HCT116 (cell line): ENCODE measurements at regions not wholly inside any gene's neighbourhood (a gene's known extent, or its start where the extent isn't known, plus 50 kb on each side); places are given as distances from the start of the nearest gene placed in this dataset.

Source experiments
- ATAC-seq: fragments of 200-7000 bp; cut with Tn5 transposase; 2 replicates; pipeline ENCODE4 v1.9.1; 2020; ENCODE audit warnings: mild to moderate bottlenecking, moderate library complexity
- BruUV-seq: library from RNA; stranded (reverse); fragments of 400-500 nt; replicated peaks from 2 replicates; lab custom pipeline; 2021; lab: Mats Ljungman, UMichigan
- CTCF ChIA-PET: fragments of 300-600 bp; sonication (Branson Sonifier 250); formaldehyde crosslinking; loops from one replicate; lab custom pipeline; 2021; ENCODE audit warnings: antibody characterized with exemption; lab: Charles Lee
- POLR2A ChIA-PET: fragments of 300-600, 350-600 bp; sonication (Branson Sonifier 250); formaldehyde crosslinking; loops from one replicate; lab custom pipeline; 2021; ENCODE audit warnings: antibody characterized with exemption; lab: Charles Lee
- RAD21 ChIA-PET, 2 experiments: fragments of 300-600 bp; sonication (Branson Sonifier 250); formaldehyde crosslinking; loops; one replicate each; lab custom pipeline; 2023; ENCODE audit warnings: low total read pairs in 2 of 2; ENCODE audit not compliant: uncharacterized antibody in 2 of 2, unreplicated experiment in 2 of 2, low non-redundant PET in 1 of 2; lab: Charles Lee
- DNase-seq: peaks from one replicate; pipeline ENCODE4 v3.0.0-alpha.2; 2010; ENCODE audit warnings: low read depth, low spot score
- H2AFZ ChIP-seq: fragments of 200-600 bp; shearing (Covaris generic), sonication (generic); 2 replicates; pipeline ENCODE4 v1.6.1; 2017; ENCODE audit warnings: low read depth, mixed run types, mixed read lengths, antibody characterized with exemption, low read length; ENCODE audit not compliant: poor library complexity, severe bottlenecking
- H3K27ac ChIP-seq: 2 replicates; pipeline ENCODE4 v1.5.1; 2012; ENCODE audit warnings: low read depth, low read length
- H3K27me3 ChIP-seq: fragments of 200-600 bp; sonication (generic); 2 replicates; pipeline ENCODE4 v1.6.1; 2016; ENCODE audit warnings: mixed run types, low read length, mixed read lengths; ENCODE audit not compliant: insufficient read depth
- H3K36me3 ChIP-seq, 2 experiments: fragments of 200-500 bp in 1 of 2; fragments of 200-600 bp in 1 of 2; sonication (Bioruptor generic) in 1 of 2; sonication (generic) in 1 of 2; 2 replicates each; pipeline versions ENCODE4 v1.5.1 to v1.6.1; 2014 to 2016; ENCODE audit warnings: low read length in 2 of 2, inconsistent platforms in 1 of 2, mixed read lengths in 1 of 2, mixed run types in 1 of 2; ENCODE audit not compliant: insufficient read depth in 2 of 2, control insufficient read depth in 1 of 2
- H3K4me1 ChIP-seq, 2 experiments: fragments of 200-600 bp in 1 of 2; sonication (generic) in 1 of 2; 2 replicates each; pipeline versions ENCODE4 v1.5.1 to v1.6.1; 2012 to 2017; ENCODE audit warnings: low read length in 2 of 2, inconsistent platforms in 1 of 2, mild to moderate bottlenecking in 1 of 2, mixed read lengths in 1 of 2, mixed run types in 1 of 2, moderate library complexity in 1 of 2; ENCODE audit not compliant: insufficient read depth in 2 of 2, control insufficient read depth in 1 of 2
- H3K4me2 ChIP-seq: fragments of 200-600 bp; sonication (generic); 2 replicates; pipeline ENCODE4 v1.6.1; 2017; ENCODE audit warnings: mixed run types, low read length, mixed read lengths
- H3K4me3 ChIP-seq, 2 experiments: fragments of 200-600 bp in 1 of 2; sonication (generic) in 1 of 2; replicated peaks in 1 of 2; 2 replicates each; pipeline ENCODE4 v1.5.1; 2011 to 2016; ENCODE audit warnings: low read length in 2 of 2, control low read depth in 1 of 2, low read depth in 1 of 2, mild to moderate bottlenecking in 1 of 2, mixed read lengths in 1 of 2, mixed run types in 1 of 2
- H3K79me2 ChIP-seq: fragments of 200-600 bp; sonication (generic); 2 replicates; pipeline ENCODE4 v1.6.1; 2017; ENCODE audit warnings: mild to moderate bottlenecking, mixed run types, low read length, moderate library complexity, mixed read lengths; ENCODE audit not compliant: insufficient read depth
- H3K9ac ChIP-seq: fragments of 200-600 bp; sonication (generic); 2 replicates; pipeline ENCODE4 v1.6.1; 2016; ENCODE audit warnings: low read length, mixed read lengths
- H3K9me2 ChIP-seq: fragments of 200-600 bp; sonication (generic), shearing (Covaris generic); 2 replicates; pipeline ENCODE4 v1.6.1; 2017; ENCODE audit warnings: mixed run types, mild to moderate bottlenecking, moderate library complexity; ENCODE audit not compliant: insufficient read depth
- H3K9me3 ChIP-seq, 2 experiments: fragments of 200-500 bp in 1 of 2; fragments of 200-600 bp in 1 of 2; sonication (Bioruptor generic) in 1 of 2; sonication (generic) in 1 of 2; 2 replicates each; pipeline ENCODE4 v1.6.1; 2014 to 2017; ENCODE audit warnings: low read length in 2 of 2, mixed read lengths in 2 of 2, inconsistent platforms in 1 of 2, low read depth in 1 of 2, mild to moderate bottlenecking in 1 of 2, mixed run types in 1 of 2, moderate library complexity in 1 of 2; ENCODE audit not compliant: control insufficient read depth in 1 of 2, insufficient read depth in 1 of 2
- H4K20me1 ChIP-seq: fragments of 200-600 bp; sonication (generic), shearing (Covaris generic); 2 replicates; pipeline ENCODE4 v1.6.1; 2017; ENCODE audit warnings: mixed run types, mild to moderate bottlenecking, moderate library complexity; ENCODE audit not compliant: insufficient read depth
- CBX3 ChIP-seq: IDR thresholded peaks from 2 replicates; pipeline ENCODE4 v1.6.1; 2012; ENCODE audit warnings: low read depth
- CEBPB ChIP-seq: IDR thresholded peaks from 2 replicates; pipeline ENCODE4 v1.6.1; 2012; ENCODE audit warnings: low read depth
- ELF1 ChIP-seq: IDR thresholded peaks from 2 replicates; pipeline ENCODE4 v1.6.1; 2012; ENCODE audit warnings: low read depth, borderline replicate concordance
- EZH2 ChIP-seq: fragments of 200-600 bp; sonication (generic); IDR thresholded peaks from 2 replicates; pipeline ENCODE4 v1.6.1; 2017; ENCODE audit warnings: antibody characterized with exemption, mixed run types
- FOSL1 ChIP-seq: IDR thresholded peaks from 2 replicates; pipeline ENCODE4 v1.6.1; 2012; ENCODE audit warnings: low read depth
- JUND ChIP-seq: IDR thresholded peaks from 2 replicates; pipeline ENCODE4 v1.6.1; 2012
- POLR2A ChIP-seq: IDR thresholded peaks from 2 replicates; pipeline ENCODE4 v1.7.0; 2011; ENCODE audit warnings: borderline replicate concordance; ENCODE audit not compliant: insufficient read depth, insufficient read length; ENCODE audit errors: extremely low read depth
- POLR2AphosphoS5 ChIP-seq: IDR thresholded peaks from 2 replicates; pipeline ENCODE4 v1.6.1; 2011; ENCODE audit warnings: mild to moderate bottlenecking, low read depth, low read length, moderate library complexity
- RAD21 ChIP-seq: IDR thresholded peaks from 2 replicates; pipeline ENCODE4 v1.6.1; 2012; ENCODE audit warnings: low read depth, mild to moderate bottlenecking
- SIN3A ChIP-seq: IDR thresholded peaks from 2 replicates; pipeline ENCODE4 v1.6.1; 2012; ENCODE audit warnings: low read depth
- SP1 ChIP-seq: IDR thresholded peaks from 2 replicates; pipeline ENCODE4 v1.6.1; 2012; ENCODE audit warnings: low read depth
- SRF ChIP-seq: IDR thresholded peaks from 2 replicates; pipeline ENCODE4 v1.6.1; 2012; ENCODE audit warnings: low read depth
- TCF7L2 ChIP-seq: IDR thresholded peaks from 2 replicates; pipeline ENCODE4 v1.7.0; 2011; ENCODE audit warnings: borderline replicate concordance, inconsistent platforms; ENCODE audit not compliant: insufficient read depth, insufficient read length; ENCODE audit errors: extremely low read depth
- YY1 ChIP-seq: IDR thresholded peaks from 2 replicates; pipeline ENCODE4 v1.6.1; 2011; ENCODE audit warnings: low read length, low read depth, moderate library complexity, mild to moderate bottlenecking; ENCODE audit not compliant: insufficient replicate concordance; ENCODE audit errors: extremely low read depth
- intact Hi-C: fragments of 100-400 bp; cut with micrococcal nuclease; formaldehyde crosslinking; loops from 2 replicates; pipeline ENCODE4 v1.10.0; 2022
- TF ChIP-seq, protein P1 (sequence below): IDR thresholded peaks from 2 replicates; pipeline ENCODE4 v1.6.1; 2012
- TF ChIP-seq, protein P2 (sequence below): IDR thresholded peaks from 2 replicates; pipeline ENCODE4 v1.6.1; 2012
- TF ChIP-seq, protein P3 (sequence below): IDR thresholded peaks from 2 replicates; pipeline ENCODE4 v1.6.1; 2011; ENCODE audit warnings: mild to moderate bottlenecking, low read length, moderate library complexity; ENCODE audit not compliant: insufficient replicate concordance; ENCODE audit errors: extremely low read depth
- TF ChIP-seq, protein P4 (sequence below), 3 experiments: fragments of 200-600 bp in 1 of 3; sonication (generic) in 1 of 3; IDR thresholded peaks in 2 of 3; conservative IDR thresholded peaks in 1 of 3; 2 replicates each; pipeline ENCODE4 v1.5.1; 2012 to 2017; ENCODE audit warnings: low read depth in 2 of 3, low read length in 2 of 3, antibody characterized with exemption in 1 of 3, borderline replicate concordance in 1 of 3, control low read depth in 1 of 3, mild to moderate bottlenecking in 1 of 3, mixed read lengths in 1 of 3, mixed run types in 1 of 3, moderate library complexity in 1 of 3; ENCODE audit not compliant: insufficient read depth in 1 of 3

DNA sequence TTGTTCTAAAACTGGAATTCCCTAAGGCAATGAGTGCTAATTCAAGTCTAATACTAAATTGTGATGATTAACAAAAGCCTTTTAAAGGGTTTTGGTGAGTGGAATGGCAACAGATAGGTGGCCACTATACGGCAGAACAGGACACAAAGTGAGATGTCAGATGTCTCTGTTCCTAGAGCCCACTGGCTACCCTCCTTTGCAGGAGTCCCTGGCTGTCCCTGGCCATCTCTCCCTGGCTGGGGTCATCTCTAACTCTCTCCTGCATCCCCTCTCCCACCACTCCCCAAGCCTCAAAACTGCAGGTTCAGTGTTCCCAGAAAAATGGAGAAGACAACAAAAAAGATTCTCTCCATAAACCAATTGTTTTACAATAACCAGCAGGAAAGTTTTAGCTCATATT is 79.2 kb downstream of the MDH1 start:
- ChIA-PET RAD21 (no interaction called here), POLR2A (no interaction called here), CTCF (no interaction called here)
- Histone ChIP-seq H3K27ac (no peak overlapping the region), H3K9ac (no peak overlapping the region), H3K9me3 (no peaks in the 10 kb centered on the region), H3K79me2 (no peaks in the 10 kb centered on the region), H2AFZ (no peak overlapping the region), H3K4me2 (no peak overlapping the region), H3K36me3 (no peaks in the 10 kb centered on the region), H4K20me1 (no peaks in the 10 kb centered on the region), H3K27me3 (peaks cover 7% of the 10 kb centered on the region), H3K4me3 (no peak overlapping the region), H3K9me2 (no peaks in the 10 kb centered on the region), H3K4me1 (no peaks in the 10 kb centered on the region)
- TF ChIP-seq POLR2AphosphoS5 (no peak), FOSL1 (no peak), ELF1 (no peak), SRF (no peak), CBX3 (no peak), POLR2A (no peak)
- TF ChIP-seq, protein P1, sequence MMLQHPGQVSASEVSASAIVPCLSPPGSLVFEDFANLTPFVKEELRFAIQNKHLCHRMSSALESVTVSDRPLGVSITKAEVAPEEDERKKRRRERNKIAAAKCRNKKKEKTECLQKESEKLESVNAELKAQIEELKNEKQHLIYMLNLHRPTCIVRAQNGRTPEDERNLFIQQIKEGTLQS: no peak
- TF ChIP-seq, protein P2, sequence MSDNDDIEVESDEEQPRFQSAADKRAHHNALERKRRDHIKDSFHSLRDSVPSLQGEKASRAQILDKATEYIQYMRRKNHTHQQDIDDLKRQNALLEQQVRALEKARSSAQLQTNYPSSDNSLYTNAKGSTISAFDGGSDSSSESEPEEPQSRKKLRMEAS: no peak
- no TSS peak for BruUV-seq
- DNase-seq (no peak), ATAC-seq (no peak)
- intact Hi-C loops: no loop called here

DNA sequence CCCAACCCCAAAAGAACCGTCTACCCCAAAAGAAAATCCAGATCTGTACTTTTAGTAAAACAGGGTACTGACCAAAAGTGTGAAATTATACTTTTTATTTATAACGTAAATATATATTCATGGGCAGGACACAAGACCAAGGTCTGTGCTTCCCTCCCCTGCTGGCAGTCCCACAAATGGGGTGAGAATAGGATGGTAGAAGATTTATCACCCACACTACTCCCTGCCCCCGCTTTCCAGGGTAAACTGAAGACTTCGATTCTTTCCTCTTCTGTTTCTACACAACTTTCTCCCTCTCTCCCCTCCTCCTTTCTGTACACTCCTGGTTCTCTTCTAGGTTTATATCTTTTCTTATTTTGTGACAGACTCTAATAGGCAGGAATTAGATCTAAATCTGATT is 79.7 kb downstream of the MDH1 start:
- BruUV-seq: no TSS peak
- no peaks in the 10 kb centered on the region for H3K4me1 ChIP-seq
- no peak overlapping the region for H3K9ac ChIP-seq
- ChIA-PET POLR2A (no interaction called here), CTCF (no interaction called here), RAD21 (no interaction called here)
- H2AFZ ChIP-seq: no peak overlapping the region
- no peak overlapping the region for H3K4me3 ChIP-seq
- H3K4me2 ChIP-seq: no peak overlapping the region
- H3K36me3 ChIP-seq: no peaks in the 10 kb centered on the region
- H3K9me3 ChIP-seq: no peaks in the 10 kb centered on the region
- intact Hi-C loops: no loop called here
- DNase-seq (no peak), ATAC-seq (no peak)
- no peaks in the 10 kb centered on the region for H3K79me2 ChIP-seq
- H3K27me3 ChIP-seq: peaks cover 7% of the 10 kb centered on the region
- no peak overlapping the region for H3K27ac ChIP-seq
- TF ChIP-seq POLR2A: no peak
- TF ChIP-seq TCF7L2: no peak
- TF ChIP-seq EZH2: no peak
- TF ChIP-seq SP1: no peak
- no peak for TF ChIP-seq YY1
- TF ChIP-seq CBX3: no peak
- TF ChIP-seq ELF1: no peak
- TF ChIP-seq, protein P3, sequence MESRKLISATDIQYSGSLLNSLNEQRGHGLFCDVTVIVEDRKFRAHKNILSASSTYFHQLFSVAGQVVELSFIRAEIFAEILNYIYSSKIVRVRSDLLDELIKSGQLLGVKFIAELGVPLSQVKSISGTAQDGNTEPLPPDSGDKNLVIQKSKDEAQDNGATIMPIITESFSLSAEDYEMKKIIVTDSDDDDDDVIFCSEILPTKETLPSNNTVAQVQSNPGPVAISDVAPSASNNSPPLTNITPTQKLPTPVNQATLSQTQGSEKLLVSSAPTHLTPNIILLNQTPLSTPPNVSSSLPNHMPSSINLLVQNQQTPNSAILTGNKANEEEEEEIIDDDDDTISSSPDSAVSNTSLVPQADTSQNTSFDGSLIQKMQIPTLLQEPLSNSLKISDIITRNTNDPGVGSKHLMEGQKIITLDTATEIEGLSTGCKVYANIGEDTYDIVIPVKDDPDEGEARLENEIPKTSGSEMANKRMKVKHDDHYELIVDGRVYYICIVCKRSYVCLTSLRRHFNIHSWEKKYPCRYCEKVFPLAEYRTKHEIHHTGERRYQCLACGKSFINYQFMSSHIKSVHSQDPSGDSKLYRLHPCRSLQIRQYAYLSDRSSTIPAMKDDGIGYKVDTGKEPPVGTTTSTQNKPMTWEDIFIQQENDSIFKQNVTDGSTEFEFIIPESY: no peak
- no peak for TF ChIP-seq SIN3A
- TF ChIP-seq RAD21: no peak
- no peak for TF ChIP-seq POLR2AphosphoS5
- TF ChIP-seq, protein P4, sequence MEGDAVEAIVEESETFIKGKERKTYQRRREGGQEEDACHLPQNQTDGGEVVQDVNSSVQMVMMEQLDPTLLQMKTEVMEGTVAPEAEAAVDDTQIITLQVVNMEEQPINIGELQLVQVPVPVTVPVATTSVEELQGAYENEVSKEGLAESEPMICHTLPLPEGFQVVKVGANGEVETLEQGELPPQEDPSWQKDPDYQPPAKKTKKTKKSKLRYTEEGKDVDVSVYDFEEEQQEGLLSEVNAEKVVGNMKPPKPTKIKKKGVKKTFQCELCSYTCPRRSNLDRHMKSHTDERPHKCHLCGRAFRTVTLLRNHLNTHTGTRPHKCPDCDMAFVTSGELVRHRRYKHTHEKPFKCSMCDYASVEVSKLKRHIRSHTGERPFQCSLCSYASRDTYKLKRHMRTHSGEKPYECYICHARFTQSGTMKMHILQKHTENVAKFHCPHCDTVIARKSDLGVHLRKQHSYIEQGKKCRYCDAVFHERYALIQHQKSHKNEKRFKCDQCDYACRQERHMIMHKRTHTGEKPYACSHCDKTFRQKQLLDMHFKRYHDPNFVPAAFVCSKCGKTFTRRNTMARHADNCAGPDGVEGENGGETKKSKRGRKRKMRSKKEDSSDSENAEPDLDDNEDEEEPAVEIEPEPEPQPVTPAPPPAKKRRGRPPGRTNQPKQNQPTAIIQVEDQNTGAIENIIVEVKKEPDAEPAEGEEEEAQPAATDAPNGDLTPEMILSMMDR (IDR thresholded peaks at IDR 0.05 in 2 of 3, conservative IDR thresholded peaks at IDR 0.05 in 1 of 3; ENCODE audit: borderline replicate concordance in 1 of 3, insufficient read depth in 1 of 3, low read depth in 2 of 3, low read length in 2 of 3): no peak
- no peak for TF ChIP-seq FOSL1
- no peak for TF ChIP-seq JUND
- TF ChIP-seq CEBPB: no peak
- H4K20me1 ChIP-seq: no peaks in the 10 kb centered on the region
- no peaks in the 10 kb centered on the region for H3K9me2 ChIP-seq
